GM19023 (cell line): ENCODE measurements at regions not wholly inside any gene's neighbourhood (a gene's known extent, or its start where the extent isn't known, plus 50 kb on each side); places are given as distances from the start of the nearest gene placed in this dataset.
A peak's percentile ranks its signal among the peaks of the same experiment; 100 is the strongest.
"Not testable (repeated sequence)": the region's sequence is repeated elsewhere in the genome, so short reads cannot be mapped to it uniquely, and the experiment has no call there.

Source experiments
- ATAC-seq: cut with Tn5 transposase; IDR thresholded peaks from one replicate; pipeline ENCODE4 v1.9.1; 2021; ENCODE audit warnings: mild to moderate bottlenecking, moderate library complexity; ENCODE audit not compliant: unreplicated experiment

DNA sequence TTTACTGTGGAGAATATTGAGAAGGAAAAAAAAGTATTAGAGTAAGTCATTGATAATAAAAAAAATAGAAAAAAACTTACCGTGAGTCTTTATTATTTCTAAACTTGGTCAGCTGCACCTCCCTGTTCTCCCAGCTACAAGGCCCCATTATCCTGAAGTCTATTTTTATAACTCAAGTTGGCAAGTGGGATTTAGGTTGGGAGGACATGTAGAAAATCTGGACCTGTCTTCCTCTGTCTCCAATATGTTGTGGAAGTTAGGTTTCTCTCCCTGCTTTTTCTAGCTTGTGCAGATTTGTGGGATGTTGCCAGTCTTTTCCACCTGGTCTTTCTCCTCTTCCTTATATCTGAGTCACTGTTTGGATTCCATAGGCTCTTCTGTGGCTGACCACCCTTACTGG is 361.4 kb downstream of the HLX start:
- no peak for ATAC-seq

DNA sequence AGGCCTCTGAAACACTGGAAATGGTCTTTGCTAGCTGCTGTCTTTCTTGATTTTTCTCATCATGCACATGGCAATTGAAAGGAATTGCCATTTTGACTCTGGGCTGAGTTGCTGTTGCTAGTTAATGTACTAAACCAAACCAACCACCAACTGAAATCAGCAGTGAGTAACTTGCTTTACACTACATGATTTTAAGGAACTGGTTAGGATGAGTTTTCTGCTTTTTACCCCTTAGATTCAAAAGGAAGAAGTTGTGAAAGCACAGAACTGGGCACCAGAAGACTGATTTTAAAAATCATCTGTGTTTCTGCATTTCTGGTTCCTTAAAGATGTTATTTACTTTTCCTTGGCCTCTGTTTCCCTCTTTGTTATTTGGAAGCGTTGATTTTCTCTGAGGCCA is 361.9 kb downstream of the HLX start:
- ATAC-seq = no peak

GRCh38 chr1:221241592-221241991 is 362.3 kb downstream of the HLX start:
- ATAC-seq = no peak

GRCh38 chr1:221246067-221246466 is 366.8 kb downstream of the HLX start:
- ATAC-seq = no peak

DNA sequence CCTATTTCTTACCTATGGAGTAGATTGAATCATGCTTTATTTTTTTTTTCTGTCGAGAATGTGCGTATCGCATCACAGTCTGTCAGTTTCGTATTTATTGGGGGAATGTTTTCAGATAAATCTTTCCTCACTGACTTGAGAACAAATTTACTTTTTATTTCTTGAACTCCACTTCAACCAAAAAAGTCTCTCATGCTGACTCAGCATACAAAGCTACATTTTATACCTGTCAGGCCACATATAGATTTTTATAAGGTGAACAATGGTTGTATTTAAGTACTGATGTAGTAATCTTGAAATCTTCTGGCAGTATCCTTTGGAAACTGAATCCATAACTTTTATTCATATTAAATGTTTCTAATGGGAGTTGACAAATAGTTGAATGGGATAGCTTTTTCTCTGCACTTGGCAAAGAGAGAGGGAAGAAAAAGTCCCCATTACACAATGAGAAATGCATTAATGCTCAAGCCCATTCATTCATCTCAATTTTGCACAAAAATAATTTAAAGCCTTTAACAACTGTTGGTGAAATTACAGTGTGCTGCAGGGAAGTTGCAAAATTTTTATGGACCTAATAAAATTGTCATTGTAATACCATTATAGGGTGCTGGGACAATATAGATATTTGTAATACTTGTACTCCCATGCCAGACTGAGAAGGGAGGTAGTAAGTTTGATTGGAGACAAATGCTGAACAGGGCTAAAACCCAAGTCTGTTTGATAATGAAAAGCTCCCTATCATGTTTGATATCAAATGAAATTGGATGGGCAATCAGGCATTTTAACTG is 367.6 kb downstream of the HLX start:
- ATAC-seq = no peak

DNA sequence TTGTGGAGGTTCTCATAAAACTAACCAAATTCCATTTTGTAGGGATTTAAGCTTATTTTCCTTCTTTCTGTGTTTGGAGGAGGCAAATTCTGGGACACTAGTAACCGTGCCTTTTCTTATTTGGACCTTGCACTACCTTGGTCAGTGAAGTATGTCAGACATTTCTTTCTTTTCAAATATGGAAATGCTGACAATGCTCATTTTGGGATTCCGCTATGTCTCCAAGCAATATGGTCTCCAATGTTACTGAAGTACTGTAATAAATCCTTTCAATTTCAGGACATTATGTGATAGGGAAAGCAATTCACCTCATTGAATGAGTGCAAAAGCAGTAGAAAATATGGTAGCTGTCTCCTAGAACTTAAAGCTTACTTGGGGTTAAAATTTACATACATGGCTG is 372.3 kb downstream of the HLX start:
- no peak for ATAC-seq

GRCh38 chr1:221254813-221255212 is 375.6 kb downstream of the HLX start:
- no peak for ATAC-seq

GRCh38 chr1:221256773-221257172 is 377.5 kb downstream of the HLX start:
- ATAC-seq = no peak

DNA sequence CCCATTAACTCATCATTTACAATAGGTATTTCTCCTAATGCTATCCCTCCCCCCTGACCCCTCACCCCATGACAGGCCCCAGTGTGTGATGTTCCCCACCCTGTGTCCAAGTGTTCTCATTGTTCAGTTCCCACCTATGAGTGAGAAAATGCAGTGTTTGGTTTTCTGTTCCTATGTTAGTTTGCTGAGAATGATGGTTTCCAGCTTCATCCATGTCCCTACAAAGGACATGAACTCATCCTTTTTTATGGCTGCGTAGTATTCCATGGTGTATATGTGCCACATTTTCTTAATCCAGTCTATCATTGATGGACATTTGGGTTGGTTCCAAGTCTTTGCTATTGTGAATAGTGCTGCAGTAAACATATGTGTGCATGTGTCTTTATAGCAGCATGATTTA is 378.3 kb downstream of the HLX start:
- ATAC-seq = not testable (repeated sequence)

- ATAC-seq = not testable (repeated sequence)
Observed at GRCh38 chr1:221262677-221263076, 383.4 kb downstream of the HLX start.

GRCh38 chr1:221263831-221264767 is 384.9 kb downstream of the HLX start:
- peak; percentile 85 for ATAC-seq

- ATAC-seq = no peak
Observed at GRCh38 chr1:221264848-221265247, 385.6 kb downstream of the HLX start.

DNA sequence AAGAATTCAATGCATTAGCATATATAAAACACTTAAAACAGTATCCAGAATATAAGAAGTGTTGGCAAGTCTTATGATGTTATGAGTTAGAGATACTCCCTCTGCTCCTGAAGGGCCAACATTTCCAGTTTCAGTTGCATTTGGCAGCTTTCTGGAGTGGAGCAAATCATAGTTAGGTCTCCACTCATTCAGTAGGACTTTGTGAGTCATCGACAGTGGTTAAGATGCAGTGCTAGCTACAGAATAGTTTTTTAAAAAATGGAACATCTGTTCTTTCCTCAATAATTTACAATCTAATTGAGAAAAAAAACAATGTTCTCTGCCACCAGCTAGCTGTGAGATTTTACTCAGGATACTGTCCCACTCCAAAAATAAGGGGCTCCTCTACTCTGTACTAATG is 389.1 kb downstream of the HLX start:
- no peak for ATAC-seq

- ATAC-seq = no peak
Observed at GRCh38 chr1:221271701-221272100, 392.5 kb downstream of the HLX start.

DNA sequence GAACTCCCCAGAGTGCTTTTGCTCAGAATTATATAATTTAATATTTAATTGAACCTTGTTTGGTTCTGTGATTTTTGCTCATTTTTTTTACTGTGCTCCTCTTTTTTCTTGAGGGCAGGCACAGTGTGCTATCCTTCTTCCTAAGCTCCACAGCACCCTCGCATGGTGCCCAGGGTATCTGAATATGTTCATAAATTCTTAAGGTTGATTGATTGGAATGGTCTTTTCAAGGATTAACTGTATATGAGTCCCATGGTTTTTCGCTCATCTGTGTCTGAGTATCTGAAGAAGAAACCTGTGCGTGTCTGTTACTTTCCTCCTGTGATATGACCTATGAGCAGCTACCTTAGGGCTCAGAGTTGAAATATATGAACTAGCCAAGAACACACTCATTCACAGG is 393.7 kb downstream of the HLX start:
- ATAC-seq = no peak

DNA sequence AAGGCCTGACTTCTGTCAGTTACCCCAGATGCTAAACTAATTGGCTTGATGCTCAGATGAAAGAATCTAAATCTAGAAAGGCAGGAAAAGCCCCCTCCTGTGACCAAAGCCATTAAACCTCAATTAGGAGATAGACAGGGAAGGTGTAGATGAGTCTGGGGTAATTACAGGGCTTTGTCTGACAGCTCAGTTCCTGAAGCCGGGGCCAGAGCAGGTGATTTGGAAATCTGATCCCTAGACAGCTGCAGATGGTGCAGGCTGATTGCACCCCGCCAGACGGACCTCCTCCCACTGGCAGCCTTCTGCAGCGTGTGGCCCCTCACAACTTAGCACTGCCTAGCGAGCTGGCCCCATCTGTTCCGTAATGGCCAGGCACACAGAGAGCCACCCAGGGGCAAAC is 395.1 kb downstream of the HLX start:
- ATAC-seq = no peak

GRCh38 chr1:221276896-221277409 is 397.7 kb downstream of the HLX start:
- no peak for ATAC-seq

DNA sequence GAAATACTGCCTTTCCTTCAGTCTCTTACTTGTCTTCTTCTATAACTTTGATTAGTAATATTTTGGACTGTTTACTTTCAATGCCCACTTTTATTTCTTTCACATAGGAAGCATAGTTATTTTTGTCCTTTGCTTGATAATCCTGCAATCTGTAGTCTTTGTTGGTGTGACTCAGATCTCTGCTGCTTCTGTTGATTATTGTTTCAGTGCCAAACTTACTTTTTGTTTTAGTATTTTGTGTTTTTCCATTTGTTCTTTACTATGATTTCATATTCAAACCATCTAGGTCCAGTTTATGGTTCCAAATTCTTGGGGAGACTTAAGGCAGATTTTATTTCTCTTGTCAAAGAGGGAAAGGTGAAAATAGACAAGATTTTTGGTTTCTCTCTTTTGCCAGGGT is 399.9 kb downstream of the HLX start:
- ATAC-seq = no peak

DNA sequence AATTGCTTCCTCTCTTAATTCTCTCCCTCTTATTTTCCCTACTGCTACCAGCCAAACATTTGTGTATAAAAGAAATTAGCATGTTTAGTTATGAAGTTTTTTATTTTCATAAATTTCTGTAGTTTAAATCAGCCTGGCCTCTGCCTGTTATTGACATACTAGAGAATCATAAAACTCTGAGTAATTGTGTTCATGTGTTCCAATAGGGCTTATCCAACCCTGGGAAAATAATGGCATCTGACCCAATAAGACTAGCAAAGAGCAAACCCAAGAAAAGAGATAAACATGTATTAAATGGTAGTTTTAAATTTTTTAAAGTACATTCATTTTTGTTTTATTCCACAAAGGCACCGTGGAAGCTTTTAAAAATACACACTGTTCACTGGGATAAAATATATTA is 404.3 kb downstream of the HLX start:
- ATAC-seq = no peak

DNA sequence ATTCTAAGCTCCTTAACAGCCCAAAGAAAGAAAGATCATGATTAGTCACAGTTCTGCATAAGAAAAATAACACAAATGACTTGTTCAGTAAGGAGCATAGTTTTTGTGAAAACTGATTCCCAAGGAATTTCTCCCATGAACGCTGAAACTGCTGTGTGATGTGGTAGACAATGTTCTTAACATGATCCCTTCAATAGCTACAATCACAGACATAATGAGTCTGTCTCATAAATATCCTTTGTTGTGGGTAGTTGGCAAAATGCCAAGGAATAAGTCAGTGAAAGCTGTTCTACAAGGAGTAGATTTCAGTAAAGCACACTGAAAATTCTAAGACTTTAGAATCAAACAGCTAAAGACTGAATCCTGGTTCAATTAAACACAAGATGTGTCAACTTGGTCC is 404.8 kb downstream of the HLX start:
- ATAC-seq = no peak

DNA sequence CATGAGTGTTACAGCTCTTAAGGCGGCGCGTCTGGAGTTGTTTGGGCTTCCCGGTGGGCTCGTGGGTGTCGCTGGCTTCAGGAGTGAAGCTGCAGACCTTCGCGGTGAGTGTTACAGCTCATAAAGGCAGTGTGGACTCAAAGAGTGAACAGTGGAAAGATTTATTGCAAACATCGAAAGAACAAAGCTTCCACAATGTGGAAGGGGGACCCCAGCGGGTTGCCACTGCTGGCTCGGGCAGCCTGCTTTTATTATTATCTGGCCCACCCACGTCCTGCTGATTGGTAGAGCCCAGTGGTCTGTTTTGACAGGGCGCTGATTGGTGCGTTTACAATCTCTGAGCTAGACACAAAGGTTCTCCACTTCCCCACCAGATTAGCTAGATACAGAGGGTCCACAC is 405.7 kb downstream of the HLX start:
- not testable (repeated sequence) for ATAC-seq
